OCI-LY3 (cell line): ENCODE measurements at regions not wholly inside any gene's neighbourhood (a gene's known extent, or its start where the extent isn't known, plus 50 kb on each side); places are given as distances from the start of the nearest gene placed in this dataset.

Experiments
- H2AFZ ChIP-seq: fragments of 200-600, 300-600 bp; shearing (Covaris generic); 2 replicates; pipeline ENCODE4 v1.6.0; 2014; ENCODE audit warnings: antibody characterized with exemption, low read depth, low read length
- H3K27ac ChIP-seq: fragments of 200-600, 300-600 bp; sonication (generic); 2 replicates; pipeline ENCODE4 v1.5.1; 2014; ENCODE audit warnings: mild to moderate bottlenecking, low read length, moderate library complexity, mixed read lengths
- H3K27me3 ChIP-seq: fragments of 200-600, 300-600 bp; sonication (generic); 2 replicates; pipeline ENCODE4 v1.6.1; 2014; ENCODE audit warnings: low read depth, low read length, mixed read lengths
- H3K36me3 ChIP-seq: fragments of 200-600, 300-600 bp; sonication (generic); replicated peaks from 2 replicates; pipeline ENCODE3; 2014; ENCODE audit warnings: low read depth, low read length, mixed read lengths
- H3K4me1 ChIP-seq: fragments of 300-600, 200-600 bp; sonication (generic); 2 replicates; pipeline ENCODE4 v1.6.1; 2014; ENCODE audit warnings: low read length, mixed read lengths
- H3K4me2 ChIP-seq: fragments of 200-600, 300-600 bp; sonication (generic); 2 replicates; pipeline ENCODE4 v1.6.1; 2014; ENCODE audit warnings: low read length, mixed read lengths
- H3K4me3 ChIP-seq: fragments of 300-600, 200-600 bp; sonication (generic); 2 replicates; pipeline ENCODE4 v1.5.1; 2014; ENCODE audit warnings: antibody characterized with exemption, mild to moderate bottlenecking, low read length, moderate library complexity
- H3K79me2 ChIP-seq: fragments of 300-600, 200-600 bp; shearing (Covaris generic); 2 replicates; pipeline ENCODE4 v1.6.1; 2014; ENCODE audit warnings: mild to moderate bottlenecking, low read length, mixed read lengths
- H3K9ac ChIP-seq: fragments of 300-600, 200-600 bp; shearing (Covaris generic); 2 replicates; pipeline ENCODE4 v1.6.0; 2014; ENCODE audit warnings: mild to moderate bottlenecking, low read length, moderate library complexity
- H3K9me3 ChIP-seq: fragments of 200-600, 300-600 bp; shearing (Covaris generic); 2 replicates; pipeline ENCODE4 v1.6.1; 2014; ENCODE audit warnings: low read length, mixed read lengths; ENCODE audit not compliant: insufficient read depth
- H4K20me1 ChIP-seq: fragments of 200-600, 300-600 bp; sonication (generic); 2 replicates; pipeline ENCODE4 v1.6.1; 2016; ENCODE audit warnings: low read length, mixed read lengths; ENCODE audit not compliant: insufficient read depth
- CTCF ChIP-seq: fragments of 200-600, 300-600 bp; sonication (generic); IDR thresholded peaks from 2 replicates; pipeline ENCODE4 v1.5.1; 2014; ENCODE audit warnings: antibody characterized with exemption, low read length, low read depth
- EZH2phosphoT487 ChIP-seq: fragments of 200-600 bp; shearing (Covaris generic); IDR thresholded peaks from 2 replicates; pipeline ENCODE4 v1.6.1; 2018; ENCODE audit warnings: antibody characterized with exemption, mixed run types, low read depth

- no peak overlapping the region for H3K4me2 ChIP-seq
- no peak overlapping the region for H2AFZ ChIP-seq
- H3K4me3 ChIP-seq, result no peak overlapping the region
- no peaks in the 10 kb centered on the region for H3K4me1 ChIP-seq
- no peak overlapping the region for H3K27ac ChIP-seq
- no peak for TF ChIP-seq CTCF
- no peak for TF ChIP-seq EZH2phosphoT487
- H3K36me3 ChIP-seq, result no peaks in the 10 kb centered on the region
- H3K27me3 ChIP-seq, result no peaks in the 10 kb centered on the region; the same call in 1 of the 2 replicates
- H3K9ac ChIP-seq, result no peak overlapping the region
- no peaks in the 10 kb centered on the region for H3K79me2 ChIP-seq
- H4K20me1 ChIP-seq, result no peaks in the 10 kb centered on the region
- H3K9me3 ChIP-seq, result no peaks in the 10 kb centered on the region
Observed at GRCh38 chr1:219751870-219752507, 139.1 kb upstream of the ZC3H11B start.

- TF ChIP-seq EZH2phosphoT487, result no peak
- no peak for TF ChIP-seq CTCF
- H3K27me3 ChIP-seq, result no peaks in the 10 kb centered on the region; the same call in 1 of the 2 replicates
- H3K79me2 ChIP-seq, result no peaks in the 10 kb centered on the region
- H3K4me2 ChIP-seq, result no peak overlapping the region
- no peaks in the 10 kb centered on the region for H3K36me3 ChIP-seq
- H4K20me1 ChIP-seq, result no peaks in the 10 kb centered on the region
- H3K4me3 ChIP-seq, result no peak overlapping the region
- H3K27ac ChIP-seq, result no peak overlapping the region
- no peaks in the 10 kb centered on the region for H3K9me3 ChIP-seq
- no peak overlapping the region for H2AFZ ChIP-seq
- no peaks in the 10 kb centered on the region for H3K4me1 ChIP-seq
- H3K9ac ChIP-seq, result no peak overlapping the region
Observed at GRCh38 chr1:219749370-219749769, 136.5 kb upstream of the ZC3H11B start.

GRCh38 chr1:219746141-219746540 is 133.2 kb upstream of the ZC3H11B start:
- Histone ChIP-seq H3K36me3 (no peaks in the 10 kb centered on the region), H2AFZ (no peak overlapping the region), H3K4me2 (no peak overlapping the region), H3K27ac (no peak overlapping the region), H3K4me1 (no peaks in the 10 kb centered on the region), H3K9ac (no peak overlapping the region), H3K79me2 (no peaks in the 10 kb centered on the region), H3K4me3 (no peak overlapping the region), H4K20me1 (no peaks in the 10 kb centered on the region), H3K27me3 (peaks cover 5% of the 10 kb centered on the region; the same call in 1 of the 2 replicates), H3K9me3 (no peaks in the 10 kb centered on the region)
- TF ChIP-seq CTCF (no peak), EZH2phosphoT487 (no peak)

- no peak overlapping the region for H2AFZ ChIP-seq
- peaks cover 15% of the 10 kb centered on the region for H3K27me3 ChIP-seq
- H3K79me2 ChIP-seq, result no peaks in the 10 kb centered on the region
- no peak overlapping the region for H3K4me2 ChIP-seq
- no peak overlapping the region for H3K4me3 ChIP-seq
- no peak overlapping the region for H3K27ac ChIP-seq
- H3K9ac ChIP-seq, result no peak overlapping the region
- H3K9me3 ChIP-seq, result no peaks in the 10 kb centered on the region
- no peaks in the 10 kb centered on the region for H3K36me3 ChIP-seq
- no peaks in the 10 kb centered on the region for H4K20me1 ChIP-seq
- H3K4me1 ChIP-seq, result no peaks in the 10 kb centered on the region
- no peak for TF ChIP-seq CTCF
- TF ChIP-seq EZH2phosphoT487, result no peak
Observed at GRCh38 chr1:219744652-219745469, 132.0 kb upstream of the ZC3H11B start.
